K562 (cell line): ENCODE measurements at regions not wholly inside any gene's neighbourhood (a gene's known extent, or its start where the extent isn't known, plus 50 kb on each side); places are given as distances from the start of the nearest gene placed in this dataset.

Source experiments
- KAT7 ChIP-seq: sonication (generic); formaldehyde crosslinking; IDR thresholded peaks from 2 replicates; pipeline ENCODE4 v1.8.0; 2022; ENCODE audit warnings: missing genetic modification reagents, mild to moderate bottlenecking, borderline replicate concordance
- NFIC ChIP-seq: fragments of 450-650 bp; IDR thresholded peaks from 2 replicates; pipeline ENCODE4 v1.6.1; 2017; ENCODE audit warnings: mild to moderate bottlenecking, inconsistent platforms

- no peak for TF ChIP-seq KAT7 (CRISPR knock-in tag)
- TF ChIP-seq NFIC: no peak
Observed at GRCh38 chr15:101568309-101568708, 78.8 kb upstream of the PCSK6 start.
